Activated CD4-positive, alpha-beta T cell treated with anti-CD3 and anti-CD28 coated beads for 24 hours (primary cell): ENCODE measurements at regions not wholly inside any gene's neighbourhood (a gene's known extent, or its start where the extent isn't known, plus 50 kb on each side); places are given as distances from the start of the nearest gene placed in this dataset.
A peak's percentile ranks its signal among the peaks of the same experiment; 100 is the strongest.
"Not testable (repeated sequence)": the region's sequence is repeated elsewhere in the genome, so short reads cannot be mapped to it uniquely, and the experiment has no call there.

Experiments
- DNase-seq, 2 donors: peaks; one replicate each; pipeline ENCODE4 v3.0.0-alpha.2; 2020; ENCODE audit warnings: low read depth in 2 of 2

DNA sequence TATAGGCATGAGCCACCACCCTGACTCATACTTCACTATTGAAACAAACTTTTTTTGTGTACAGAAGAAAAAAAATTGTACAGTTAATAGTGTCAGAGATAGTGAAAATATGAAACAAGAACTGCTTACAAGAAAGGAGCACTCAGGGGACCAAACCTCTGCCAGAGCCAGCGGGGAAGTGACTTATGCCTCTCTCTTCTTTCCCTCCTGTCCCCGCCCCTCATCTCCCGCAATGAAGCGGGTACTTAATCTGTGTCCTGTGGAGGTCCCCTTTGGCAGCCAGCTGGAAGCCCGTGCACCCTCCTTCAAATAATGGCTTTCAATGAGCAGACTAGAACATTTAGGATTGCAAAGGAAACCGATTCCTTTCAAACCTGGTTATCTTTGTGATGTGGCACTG is 51.5 kb downstream of the PPIAL4A start:
- not testable (repeated sequence) for DNase-seq

DNA sequence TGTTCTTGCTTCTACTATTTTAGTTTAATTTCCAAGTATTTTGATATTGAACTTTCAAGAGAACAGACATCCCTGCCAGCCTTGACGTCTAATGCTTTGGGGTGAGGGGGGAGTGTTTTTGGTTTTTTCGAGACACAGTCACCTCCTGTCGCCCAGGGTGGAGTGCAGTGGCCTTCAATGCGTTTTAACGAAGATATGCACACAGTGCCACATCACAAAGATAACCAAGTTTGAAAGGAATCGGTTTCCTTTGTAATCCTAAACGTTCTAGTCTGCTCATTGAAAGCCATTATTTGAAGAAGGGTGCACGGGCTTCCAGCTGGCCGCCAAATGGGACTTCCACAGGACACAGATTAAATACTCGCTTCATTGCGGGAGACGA is 52.3 kb downstream of the PPIAL4A start:
- not testable (repeated sequence) for DNase-seq

DNA sequence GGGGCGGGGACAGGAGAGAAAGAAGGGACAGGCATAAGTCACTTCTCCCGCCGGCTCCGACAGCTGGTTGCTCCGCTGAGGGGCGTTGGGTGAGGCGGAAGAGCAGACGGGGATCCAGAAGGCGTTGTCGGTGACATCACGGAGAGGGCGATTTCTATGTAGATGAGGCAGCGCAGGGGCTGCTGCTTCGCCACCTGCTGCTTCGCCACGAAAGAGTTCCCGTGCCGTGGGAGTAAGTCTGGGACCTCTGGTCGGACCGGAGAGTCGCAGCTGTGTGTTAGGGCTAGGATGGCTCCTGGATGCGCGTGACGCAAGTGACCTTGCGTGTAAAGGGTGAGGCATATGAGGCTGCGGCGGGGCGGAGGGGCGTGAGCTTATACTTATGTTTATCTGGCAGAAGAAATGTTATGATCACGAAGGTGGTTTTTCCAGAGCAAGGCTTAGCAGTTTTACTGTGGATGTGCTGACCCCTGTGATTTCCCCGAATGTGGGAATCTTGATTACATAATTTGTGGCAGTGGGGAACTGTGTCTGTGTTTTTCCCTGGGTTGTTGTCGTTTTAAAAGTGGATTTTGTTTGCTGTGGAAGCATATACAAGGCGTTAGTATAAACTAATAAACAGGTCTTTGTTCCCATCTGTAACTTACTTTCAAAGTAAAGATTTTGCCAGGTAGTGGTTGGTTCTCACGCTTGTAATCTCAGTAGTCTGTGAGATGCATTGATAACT is 52.8 kb downstream of the PPIAL4A start:
- peak; percentile 56 to 59 for DNase-seq

DNA sequence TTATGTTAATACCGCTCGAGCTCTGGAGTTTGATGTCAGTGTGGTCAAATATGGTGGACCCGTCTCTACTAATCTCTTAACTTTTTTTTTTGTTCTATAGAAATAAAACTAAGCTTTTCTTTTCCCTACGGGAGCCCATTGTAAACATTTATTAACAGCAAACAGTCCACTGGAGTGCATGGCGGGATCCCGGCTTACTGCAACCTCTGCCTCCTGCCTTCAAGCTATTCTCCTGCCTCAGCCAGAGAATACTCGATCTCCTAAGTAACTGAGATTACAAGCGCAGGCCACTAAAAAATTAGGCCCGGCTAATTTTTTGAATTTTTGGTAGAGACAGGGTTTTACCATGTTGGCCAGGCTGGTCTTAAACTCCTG is 53.4 kb downstream of the PPIAL4A start:
- DNase-seq = not testable (repeated sequence)

DNA sequence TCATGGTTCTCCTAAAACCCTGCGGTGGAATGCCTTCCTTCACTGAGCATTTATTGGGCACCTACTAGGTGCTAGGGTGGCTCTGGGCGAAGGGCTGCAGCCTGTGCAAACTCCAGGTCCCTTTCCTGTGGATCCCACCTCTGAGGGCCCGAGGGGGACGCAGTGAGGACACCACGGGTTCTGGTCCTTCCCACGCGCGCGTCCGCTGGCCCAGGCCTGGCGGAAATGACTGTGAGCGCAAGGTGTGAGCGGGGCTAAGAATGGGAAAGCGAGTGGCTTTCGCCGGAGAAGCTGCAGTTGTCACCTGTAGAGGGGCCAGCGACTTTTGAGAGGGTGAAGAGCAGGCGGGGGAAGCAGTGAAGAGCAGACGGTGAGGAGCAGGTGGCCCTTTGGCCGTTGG is 55.1 kb downstream of the PPIAL4A start:
- DNase-seq = not testable (repeated sequence)

DNA sequence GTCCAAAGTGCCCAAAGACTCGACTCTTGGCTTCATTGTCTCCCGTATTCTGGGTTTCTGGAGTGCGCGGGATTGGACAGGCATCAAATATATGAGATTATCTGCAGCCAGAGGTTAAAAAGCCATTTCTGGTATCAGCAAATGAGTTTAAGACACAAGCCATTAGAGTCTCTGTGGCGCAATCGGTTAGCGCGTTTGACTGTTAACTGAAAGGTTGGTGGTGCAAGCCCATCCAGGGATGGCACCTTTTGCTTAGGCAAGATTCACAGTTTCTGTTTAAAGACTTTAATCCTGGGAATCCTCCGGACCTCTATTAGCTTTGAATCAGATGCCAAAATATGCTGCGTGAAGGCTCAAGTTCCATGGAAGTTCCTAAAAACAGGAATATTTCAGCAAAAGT is 55.6 kb downstream of the PPIAL4A start:
- DNase-seq = not testable (repeated sequence)

DNA sequence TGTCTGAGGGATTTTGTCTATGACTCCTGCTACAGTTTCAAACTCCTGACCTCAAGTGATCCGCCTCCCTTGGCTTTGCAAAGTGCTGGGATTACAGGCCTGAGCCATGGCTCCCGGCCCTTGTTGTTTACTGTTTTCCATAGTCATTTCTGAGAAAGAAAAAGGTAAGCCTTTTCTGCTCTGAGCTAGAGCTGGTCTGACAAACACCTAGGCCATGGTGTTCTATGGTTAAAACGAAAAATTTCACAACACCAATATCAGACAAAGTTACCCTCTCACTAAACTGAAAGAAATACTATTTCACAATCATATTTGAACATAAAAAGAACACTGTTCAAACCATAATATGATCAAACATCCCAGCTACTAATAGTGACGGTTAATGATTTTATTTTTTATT is 57.5 kb downstream of the PPIAL4A start:
- not testable (repeated sequence) for DNase-seq

DNA sequence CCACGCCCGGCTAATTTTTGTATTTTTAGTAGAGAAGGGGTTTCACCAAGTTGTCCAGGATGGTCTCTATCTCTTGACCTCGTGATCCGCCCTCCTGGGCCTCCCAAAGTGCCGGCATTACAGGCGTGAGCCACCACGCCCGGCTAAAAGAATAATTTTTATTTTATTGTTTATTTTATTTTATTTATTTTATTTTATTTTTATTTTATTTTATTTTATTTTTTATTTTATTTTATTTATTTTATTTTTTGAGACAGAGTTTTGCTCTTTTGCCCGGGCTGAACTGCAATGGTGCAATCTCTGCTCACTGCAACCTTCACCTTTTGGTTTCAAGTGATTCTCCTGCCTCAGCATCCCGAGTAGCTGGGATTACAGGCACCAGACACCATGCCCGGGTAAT is 60.2 kb downstream of the PPIAL4A start:
- DNase-seq = not testable (repeated sequence)

DNA sequence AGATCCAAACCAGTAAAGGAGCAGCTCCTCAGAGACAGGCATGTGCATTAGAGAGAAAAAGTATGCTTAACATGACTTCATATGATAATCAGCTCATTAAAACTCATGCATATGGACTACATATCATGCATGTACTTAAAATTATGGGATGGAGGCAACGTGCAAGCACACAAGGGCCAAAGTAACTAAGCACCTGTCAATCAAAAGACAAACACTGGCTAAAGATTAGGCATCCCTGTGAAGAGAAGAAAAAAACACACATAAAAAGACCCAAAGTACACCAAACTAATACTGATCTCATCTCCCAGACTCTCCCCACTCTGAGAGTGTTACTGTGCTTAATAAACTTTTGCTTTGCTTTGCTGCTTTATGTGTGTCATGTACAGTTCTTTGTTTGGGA is 61.1 kb downstream of the PPIAL4A start:
- not testable (repeated sequence) for DNase-seq

DNA sequence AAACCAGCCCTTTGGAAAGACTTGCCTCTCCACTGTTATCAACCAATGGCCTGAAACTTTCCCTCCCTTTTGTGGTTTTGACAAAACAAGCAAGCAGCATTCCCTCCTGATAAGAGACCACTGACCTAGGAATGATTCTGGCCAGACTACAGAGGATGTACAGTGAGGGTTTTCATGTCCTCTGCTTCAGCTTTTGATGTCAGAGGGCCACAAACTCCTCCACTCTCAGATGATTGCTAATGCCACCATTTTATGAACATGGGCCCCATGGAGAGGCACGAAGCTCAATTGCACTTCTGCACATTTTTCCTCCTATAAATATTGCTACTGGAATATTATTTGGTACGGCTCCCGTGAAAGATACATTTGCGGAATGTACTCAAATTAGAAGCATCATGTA is 61.5 kb downstream of the PPIAL4A start:
- DNase-seq = not testable (repeated sequence)

DNA sequence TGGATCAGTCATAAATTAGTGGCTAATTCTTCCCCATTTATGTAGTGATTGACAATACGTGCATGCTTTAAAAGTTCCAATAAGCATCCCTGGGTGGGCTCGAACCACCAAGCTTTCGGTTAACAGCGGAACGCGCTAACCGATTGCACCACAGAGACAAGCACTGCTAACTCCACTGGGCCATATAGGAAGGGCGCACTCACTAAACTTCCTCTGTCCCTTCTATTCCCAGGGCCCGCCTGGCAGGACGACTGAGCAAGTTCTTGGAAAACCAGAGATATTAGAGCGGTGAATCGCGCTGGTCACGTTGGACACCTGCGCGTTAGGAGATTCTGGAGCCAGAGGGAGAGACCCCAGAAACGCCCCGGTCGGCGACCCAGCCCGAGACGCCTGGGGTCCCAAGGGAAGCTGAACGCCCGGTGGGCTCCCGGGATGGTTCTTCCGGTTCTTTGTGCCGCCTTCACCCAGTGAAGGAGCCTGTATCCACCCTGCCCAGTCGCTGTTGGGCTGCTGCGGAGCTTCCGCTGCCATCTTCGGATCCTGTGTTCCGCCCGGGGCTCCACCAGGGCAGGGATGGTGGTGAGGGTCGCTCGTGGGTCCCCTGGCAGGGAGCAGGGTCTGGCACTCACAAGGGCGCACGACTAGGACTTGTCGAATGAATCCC is 62.8 kb downstream of the PPIAL4A start:
- not testable (repeated sequence) for DNase-seq

DNA sequence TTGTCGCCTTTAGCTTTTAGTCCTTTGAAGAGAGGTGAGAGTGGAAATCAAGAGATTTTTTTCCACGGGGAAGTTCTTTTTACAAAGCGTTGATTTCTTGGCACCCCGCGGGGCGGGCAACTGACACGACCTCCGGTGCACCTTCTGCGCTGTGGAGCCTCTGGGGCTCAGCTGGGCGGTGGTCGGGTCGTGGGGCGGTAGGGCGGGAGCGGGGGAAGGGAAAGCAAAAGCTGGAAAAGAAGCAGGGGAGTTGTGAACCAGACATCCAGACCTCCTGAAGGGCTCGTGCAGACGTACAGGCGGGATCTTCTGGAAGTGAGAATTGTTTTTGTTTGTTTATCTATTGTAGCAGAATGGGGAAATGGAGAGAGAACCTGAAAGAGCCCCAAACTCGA is 63.3 kb downstream of the PPIAL4A start:
- not testable (repeated sequence) for DNase-seq

DNA sequence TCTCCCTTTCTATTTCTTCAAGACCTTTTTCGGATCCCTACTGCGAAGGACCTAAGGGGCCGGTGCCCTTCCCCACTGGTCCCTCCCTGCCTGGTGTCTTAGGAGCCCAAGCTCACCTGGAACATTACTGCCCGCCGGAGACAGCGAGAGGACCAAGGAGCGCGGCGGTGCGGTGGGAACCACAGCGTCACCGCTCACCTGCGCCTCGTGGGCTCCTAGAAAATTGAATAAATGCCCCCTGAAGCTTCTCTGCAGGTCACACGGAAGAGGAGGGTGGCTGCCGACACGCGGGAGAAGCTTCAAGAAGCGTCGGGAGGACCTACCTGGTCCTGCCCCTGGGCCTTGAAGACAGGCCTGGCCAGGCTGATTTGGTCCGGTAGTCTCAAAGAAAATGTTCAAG is 65.2 kb downstream of the PPIAL4A start:
- DNase-seq = no peak

DNA sequence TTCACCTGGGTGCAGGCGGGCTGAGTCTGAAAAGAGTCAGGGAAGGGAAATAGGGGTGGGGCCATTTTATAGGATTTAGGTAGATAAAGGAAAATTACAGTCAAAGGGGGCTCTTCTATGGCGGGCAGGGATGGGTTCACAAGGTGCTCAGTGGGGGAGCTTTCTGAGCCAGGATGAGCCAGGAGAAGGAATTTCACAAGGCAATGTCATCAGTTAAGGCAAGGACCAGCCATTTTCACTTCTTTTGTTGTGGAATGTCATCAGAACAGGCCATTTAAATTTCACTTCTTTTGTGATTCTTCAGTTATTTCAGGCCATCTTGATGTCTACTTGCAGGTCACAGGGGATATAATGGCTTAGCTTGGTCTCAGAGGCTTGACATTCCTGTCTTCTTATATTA is 66.4 kb downstream of the PPIAL4A start:
- DNase-seq = not testable (repeated sequence)

DNA sequence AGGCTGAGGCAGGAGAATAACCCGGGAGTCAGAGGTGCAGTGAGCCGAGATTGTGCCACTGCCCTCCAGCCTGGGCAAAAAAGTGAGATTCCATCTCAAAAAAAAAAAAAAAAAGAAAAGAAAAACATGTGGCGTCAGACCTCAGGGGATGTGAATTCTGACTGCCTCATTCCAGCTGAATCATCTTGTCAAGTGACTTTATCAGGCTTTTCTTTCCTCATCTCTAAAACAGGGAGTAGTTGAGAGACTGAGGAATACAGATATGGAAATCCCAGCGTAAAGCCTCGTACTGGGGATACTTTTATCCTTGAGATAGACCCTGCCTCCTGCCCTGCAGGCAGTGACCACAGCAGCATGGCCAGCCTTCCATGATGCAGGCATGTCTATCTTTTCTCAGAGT is 76.4 kb downstream of the PPIAL4A start:
- not testable (repeated sequence) for DNase-seq

DNA sequence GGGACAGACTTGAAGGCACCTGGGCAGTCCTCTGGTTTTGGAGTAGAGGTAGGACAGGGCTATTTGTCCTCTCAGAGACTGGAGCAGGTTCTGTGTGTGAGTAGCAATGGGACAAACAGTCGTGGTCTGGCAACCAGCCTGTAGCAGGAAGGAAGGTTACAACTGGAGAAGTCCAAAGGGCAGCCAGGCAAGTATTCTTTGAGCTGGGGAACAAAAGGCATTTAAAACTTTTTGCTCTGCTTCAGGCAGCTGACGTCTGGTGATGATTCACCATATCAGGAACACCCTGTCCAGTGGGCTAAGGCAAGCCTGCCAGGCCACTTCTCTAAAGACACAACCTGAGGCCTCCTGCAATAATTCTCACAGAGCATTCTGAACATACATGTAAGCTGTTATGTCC is 83.3 kb downstream of the PPIAL4A start:
- not testable (repeated sequence) for DNase-seq

DNA sequence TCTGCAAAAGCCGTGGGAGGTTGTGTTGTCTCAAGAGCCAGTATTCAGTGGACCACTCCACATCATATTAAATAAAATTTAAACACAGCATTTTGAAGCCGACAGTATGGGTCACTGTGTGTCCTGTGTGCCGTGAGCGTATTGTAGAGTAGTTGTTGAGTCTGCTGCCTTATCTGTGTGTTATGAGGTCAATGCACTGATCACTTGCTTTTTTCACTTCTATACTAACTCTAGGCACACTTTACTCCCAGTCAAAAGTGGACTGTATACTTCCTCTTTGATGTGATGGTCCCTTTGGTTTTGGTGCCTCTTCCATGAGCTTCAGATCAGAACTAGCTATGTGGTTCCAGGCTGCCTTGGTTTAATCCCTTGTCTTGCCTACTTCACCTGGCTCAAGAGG is 84.3 kb downstream of the PPIAL4A start:
- DNase-seq = not testable (repeated sequence)

DNA sequence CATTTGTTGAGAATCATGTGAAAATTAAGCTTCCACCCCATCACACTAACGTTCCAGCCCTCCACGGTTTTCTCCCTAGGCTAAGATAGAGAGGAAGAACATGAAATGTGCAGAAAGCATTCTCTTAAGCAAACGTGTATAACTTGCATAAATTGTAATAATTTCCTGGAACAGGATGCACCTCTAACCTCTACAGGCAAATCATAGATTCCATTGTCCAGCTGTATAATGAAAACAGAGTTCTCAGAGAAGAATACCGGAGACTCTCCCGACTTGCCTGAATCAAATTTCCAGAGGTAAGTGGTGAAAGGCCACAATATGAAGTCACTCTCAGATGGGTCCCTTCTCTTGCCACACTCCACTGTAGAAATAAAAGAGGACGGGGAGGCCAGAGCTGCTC is 87.7 kb downstream of the PPIAL4A start:
- DNase-seq = not testable (repeated sequence)

DNA sequence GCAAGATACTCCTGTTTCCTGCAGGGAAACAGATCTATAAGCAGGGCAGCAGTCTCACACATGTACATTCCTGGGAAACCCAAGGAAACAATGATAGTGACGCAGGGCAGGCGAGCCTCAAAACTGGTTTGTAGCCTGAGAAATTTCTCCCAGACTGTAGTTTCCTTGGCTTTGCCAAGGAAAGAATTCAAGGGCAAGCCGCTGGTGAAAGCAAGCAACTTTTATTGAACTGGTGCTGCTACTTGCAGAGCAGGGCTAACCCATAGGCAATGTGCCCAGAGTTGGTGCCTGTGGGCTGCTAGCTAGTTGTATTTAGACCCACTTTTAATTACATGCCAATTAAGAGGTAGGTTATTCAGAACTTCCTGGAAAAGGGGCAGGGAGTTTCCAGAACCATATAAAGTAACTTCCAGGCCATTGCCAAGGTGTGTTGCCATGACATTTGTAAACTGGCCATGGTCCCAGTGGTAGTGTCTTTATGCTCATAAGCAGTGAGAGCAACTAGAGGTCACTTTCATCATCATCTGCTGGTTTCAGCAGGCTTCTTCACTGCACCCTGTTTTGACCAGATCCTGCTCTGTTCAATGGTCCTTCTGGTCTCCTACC is 92.0 kb downstream of the PPIAL4A start:
- not testable (repeated sequence) for DNase-seq

DNA sequence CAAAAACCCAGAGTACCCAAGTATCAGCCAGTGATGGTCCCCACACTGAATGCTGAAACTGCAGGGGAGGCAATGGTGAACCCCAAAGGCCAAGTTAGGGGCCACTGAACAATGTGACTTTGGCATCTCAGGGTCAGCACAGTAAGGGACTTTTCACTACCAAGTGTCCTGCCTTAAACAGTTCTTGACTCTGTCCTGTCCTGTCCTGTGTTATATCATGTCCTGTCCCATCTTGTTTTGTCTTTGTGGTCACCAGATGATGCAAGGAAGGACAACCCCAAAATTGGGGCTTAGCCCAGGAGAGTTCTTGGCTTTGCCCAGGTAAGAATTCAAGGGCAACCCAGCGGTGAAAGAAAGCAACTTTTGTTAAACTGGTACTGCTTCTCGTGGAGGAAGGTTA is 105.0 kb downstream of the PPIAL4A start:
- not testable (repeated sequence) for DNase-seq

DNA sequence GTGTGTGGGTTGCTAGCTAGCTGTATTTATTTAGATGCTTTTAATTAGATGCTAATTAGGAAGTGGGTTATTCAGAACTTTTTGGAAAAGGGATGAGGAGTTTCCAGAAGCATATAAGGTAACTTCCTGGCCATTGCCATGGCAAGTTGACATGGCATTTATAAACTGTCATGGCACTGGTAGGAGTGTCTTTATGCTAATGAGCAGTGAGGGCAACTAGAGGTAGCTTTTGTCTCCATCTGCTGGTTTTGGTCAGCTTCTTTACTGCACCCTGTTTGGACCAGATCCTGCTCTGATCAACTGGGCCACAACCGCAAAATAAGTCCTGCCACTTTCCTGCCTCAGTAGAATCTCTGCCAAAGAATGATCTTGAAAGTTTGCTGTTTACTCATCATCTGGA is 105.5 kb downstream of the PPIAL4A start:
- DNase-seq = not testable (repeated sequence)

DNA sequence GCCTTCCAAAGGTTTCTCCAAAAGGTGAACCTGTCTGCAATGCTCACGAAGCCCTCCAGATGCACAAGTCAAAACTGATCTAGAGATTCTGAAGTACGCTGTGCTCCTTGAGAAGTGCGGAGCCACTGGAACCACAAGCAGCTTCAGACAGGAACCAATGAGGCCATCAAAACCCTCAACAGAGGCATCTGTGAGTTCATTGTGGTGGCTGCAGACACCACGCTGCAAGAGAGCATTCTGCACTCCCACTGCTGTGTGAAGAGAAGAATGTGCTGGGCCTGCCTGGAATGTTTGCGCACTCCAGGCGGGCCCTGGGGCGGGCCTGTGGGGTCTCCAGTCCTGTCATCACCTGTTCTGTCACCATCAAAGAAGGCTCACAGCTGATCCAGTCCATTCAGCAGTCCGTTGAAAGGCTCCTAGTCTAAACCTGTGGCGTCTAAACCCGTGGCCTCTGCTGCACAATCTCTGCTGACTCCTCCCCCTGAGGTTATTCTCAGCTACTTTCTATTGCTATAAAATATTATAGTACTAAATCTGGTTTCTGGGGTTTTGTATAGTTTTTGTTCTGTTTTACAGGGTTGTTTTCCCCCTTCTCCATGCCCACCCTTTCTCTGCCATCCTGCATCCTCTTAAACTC is 111.6 kb downstream of the PPIAL4A start:
- DNase-seq = not testable (repeated sequence)
